Naive thymus-derived CD4-positive, alpha-beta T cell (primary cell): ENCODE measurements at regions not wholly inside any gene's neighbourhood (a gene's known extent, or its start where the extent isn't known, plus 50 kb on each side); places are given as distances from the start of the nearest gene placed in this dataset.

ENCODE experiments used
- ATAC-seq: fragments of 150-1000 bp; cut with Tn5 transposase; 2 replicates; pipeline ENCODE4 v1.10.0; 2021; ENCODE audit warnings: mild to moderate bottlenecking, moderate library complexity
- CTCF ChIA-PET: fragments of 350-600 bp; sonication (Branson Sonifier 250); formaldehyde crosslinking; loops from one replicate; lab custom pipeline; 2021; ENCODE audit warnings: antibody characterized with exemption; lab: Charles Lee
- POLR2A ChIA-PET: fragments of 350-600 bp; sonication (Branson Sonifier 250); formaldehyde crosslinking; loops from one replicate; lab custom pipeline; 2021; ENCODE audit warnings: antibody characterized with exemption, inconsistent platforms; lab: Charles Lee
- DNase-seq, 9 donors: peaks; one replicate each; pipeline versions ENCODE4 v3.0.0 to v3.0.0-alpha.2; 2020 to 2022; ENCODE audit warnings: mixed read lengths in 1 of 9
- H3K27ac ChIP-seq: one replicate; pipeline ENCODE4 v1.7.0; 2013; ENCODE audit warnings: mild to moderate bottlenecking, low read depth, low read length, moderate library complexity
- H3K27me3 ChIP-seq, 2 donors: one replicate each; pipeline ENCODE4 v1.7.0; 2013; ENCODE audit warnings: low read length in 2 of 2, mild to moderate bottlenecking in 2 of 2, moderate library complexity in 2 of 2; ENCODE audit not compliant: control insufficient read depth in 2 of 2, insufficient read depth in 2 of 2
- H3K36me3 ChIP-seq, 3 experiments: 1 replicate in 2 of 3; 2 replicates in 1 of 3; pipeline ENCODE4 v1.7.0; 2013; ENCODE audit warnings: low read length in 3 of 3, mild to moderate bottlenecking in 3 of 3, moderate library complexity in 1 of 3; ENCODE audit not compliant: insufficient read depth in 3 of 3, control insufficient read depth in 2 of 3
- H3K4me1 ChIP-seq, 2 donors: one replicate each; pipeline ENCODE4 v1.7.0; 2013; ENCODE audit warnings: low read length in 2 of 2, mild to moderate bottlenecking in 2 of 2, moderate library complexity in 1 of 2; ENCODE audit not compliant: control insufficient read depth in 2 of 2, insufficient read depth in 2 of 2
- H3K4me3 ChIP-seq: 2 replicates; pipeline ENCODE4 v1.7.0; 2013; ENCODE audit warnings: mild to moderate bottlenecking, low read length
- H3K9me3 ChIP-seq, 3 experiments: 1 replicate in 2 of 3; 2 replicates in 1 of 3; pipeline ENCODE4 v1.7.0; 2013; ENCODE audit warnings: low read length in 3 of 3; ENCODE audit not compliant: control insufficient read depth in 2 of 3
- H3K27ac Mint-ChIP-seq, 9 donors: one replicate each; pipeline ENCODE4 v1.8.0; 2020 to 2022; ENCODE audit warnings: mixed read lengths in 9 of 9, mild to moderate bottlenecking in 8 of 9, moderate library complexity in 5 of 9, inconsistent platforms in 2 of 9
- H3K27me3 Mint-ChIP-seq, 5 donors: one replicate each; pipeline ENCODE4 v1.8.0; 2021 to 2022; ENCODE audit warnings: mixed read lengths in 5 of 5, mild to moderate bottlenecking in 1 of 5
- H3K36me3 Mint-ChIP-seq, 5 donors: one replicate each; pipeline ENCODE4 v1.8.0; 2020 to 2022; ENCODE audit warnings: mixed read lengths in 5 of 5, mild to moderate bottlenecking in 3 of 5, inconsistent platforms in 1 of 5
- H3K4me1 Mint-ChIP-seq, 7 donors: one replicate each; pipeline ENCODE4 v1.8.0; 2020 to 2022; ENCODE audit warnings: mixed read lengths in 7 of 7, mild to moderate bottlenecking in 3 of 7, inconsistent platforms in 1 of 7
- H3K4me3 Mint-ChIP-seq, 10 donors: one replicate each; pipeline ENCODE4 v1.8.0; 2020 to 2022; ENCODE audit warnings: mild to moderate bottlenecking in 10 of 10, mixed read lengths in 10 of 10, moderate library complexity in 6 of 10, inconsistent platforms in 2 of 10
- H3K9me3 Mint-ChIP-seq, 11 donors: one replicate each; pipeline ENCODE4 v1.8.0; 2020 to 2022; ENCODE audit warnings: mixed read lengths in 11 of 11, mild to moderate bottlenecking in 4 of 11, inconsistent platforms in 1 of 11, moderate library complexity in 1 of 11
- intact Hi-C, 2 donors: fragments of 100-400 bp; cut with micrococcal nuclease; formaldehyde crosslinking; loops; one replicate each; pipeline ENCODE4 v1.15.1; 2023

DNA sequence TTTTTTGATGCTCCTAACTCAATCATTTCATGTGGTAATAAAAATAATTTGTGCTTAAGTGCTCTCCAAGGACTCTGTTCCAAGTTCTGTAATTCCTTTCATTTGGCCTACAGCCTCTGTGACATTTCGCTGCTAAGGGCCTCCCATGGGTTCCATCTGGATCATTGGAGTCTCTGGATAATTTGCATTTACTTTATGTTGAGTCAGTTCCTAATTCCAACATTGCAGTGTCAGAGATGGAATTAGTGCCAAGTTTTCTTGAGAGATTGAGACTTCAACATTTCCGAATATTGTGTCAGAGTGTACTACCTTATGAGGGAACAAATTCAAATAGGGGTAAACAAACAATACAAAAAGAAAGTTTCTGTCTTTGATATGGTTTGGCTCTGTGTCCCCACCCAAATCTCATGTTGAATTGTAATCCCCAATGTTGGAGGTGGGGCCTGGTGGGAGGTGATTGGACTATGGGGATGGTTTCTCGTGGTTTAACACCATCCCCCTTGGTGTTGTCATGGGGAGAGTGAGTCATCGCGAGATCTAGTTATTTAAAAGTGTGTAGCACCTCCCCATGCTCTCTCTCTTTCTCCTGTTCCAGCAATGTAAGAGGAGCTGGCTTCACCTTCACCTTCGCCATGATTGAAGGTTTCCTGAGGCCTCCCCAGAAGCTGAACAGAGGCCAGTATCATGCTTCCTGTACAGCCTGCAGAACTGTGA lies 244.1 kb upstream of the TBX18 start:
- no peaks in the 10 kb centered on the region for H3K27me3 ChIP-seq
- Mint-ChIP-seq H3K4me1 (no peaks in the 10 kb centered on the region), H3K27me3 (peaks cover 0 to 8% (median 0%) of the 10 kb centered on the region in 5 donors), H3K36me3 (no peaks in the 10 kb centered on the region), H3K4me3 (no peak overlapping the region), H3K9me3 (peaks cover 0 to 8% (median 1%) of the 10 kb centered on the region in 11 donors), H3K27ac (peak overlapping the region in 1 of 9 donors; percentile 87)
- H3K9me3 ChIP-seq, result no peaks in the 10 kb centered on the region
- ATAC-seq (no peak), DNase-seq (no peak)
- no peaks in the 10 kb centered on the region for H3K36me3 ChIP-seq
- ChIA-PET POLR2A (no interaction called here), CTCF (no interaction called here)
- no peaks in the 10 kb centered on the region for H3K4me1 ChIP-seq
- no peak overlapping the region for H3K4me3 ChIP-seq
- intact Hi-C loops, result no loop called here
- no peak overlapping the region for H3K27ac ChIP-seq

DNA sequence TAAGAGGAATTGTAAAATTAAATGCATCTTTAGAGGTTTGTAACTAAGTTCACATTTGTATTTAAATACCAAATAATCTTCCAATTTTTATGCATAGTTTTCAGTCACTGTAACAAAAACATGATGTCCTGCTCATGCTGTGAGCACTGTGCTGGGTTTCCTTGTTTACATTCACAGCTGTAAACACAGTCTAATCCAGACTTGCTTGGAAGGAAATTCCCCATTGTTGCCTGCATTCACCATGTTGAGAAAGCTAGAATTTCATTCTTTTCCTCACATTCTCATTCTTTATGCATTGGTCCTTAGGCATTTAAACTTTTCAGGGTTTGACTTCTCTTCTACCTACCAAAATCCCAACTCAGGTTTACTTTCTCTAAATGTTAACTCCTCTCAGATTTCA lies 242.0 kb upstream of the TBX18 start:
- H3K9me3 Mint-ChIP-seq, result peaks cover 0 to 8% (median 3%) of the 10 kb centered on the region in 11 donors
- no peak for DNase-seq
- no peaks in the 10 kb centered on the region for H3K36me3 Mint-ChIP-seq
- ATAC-seq, result no peak
- Histone ChIP-seq H3K27ac (no peak overlapping the region), H3K4me3 (no peak overlapping the region), H3K36me3 (no peaks in the 10 kb centered on the region), H3K27me3 (no peaks in the 10 kb centered on the region), H3K9me3 (no peaks in the 10 kb centered on the region), H3K4me1 (no peaks in the 10 kb centered on the region)
- H3K27ac Mint-ChIP-seq, result no peak overlapping the region
- no peaks in the 10 kb centered on the region for H3K4me1 Mint-ChIP-seq
- H3K27me3 Mint-ChIP-seq, result peaks cover 0 to 4% (median 0%) of the 10 kb centered on the region in 5 donors
- ChIA-PET CTCF (no interaction called here), POLR2A (no interaction called here)
- no peak overlapping the region for H3K4me3 Mint-ChIP-seq
- intact Hi-C loops, result no loop called here

DNA sequence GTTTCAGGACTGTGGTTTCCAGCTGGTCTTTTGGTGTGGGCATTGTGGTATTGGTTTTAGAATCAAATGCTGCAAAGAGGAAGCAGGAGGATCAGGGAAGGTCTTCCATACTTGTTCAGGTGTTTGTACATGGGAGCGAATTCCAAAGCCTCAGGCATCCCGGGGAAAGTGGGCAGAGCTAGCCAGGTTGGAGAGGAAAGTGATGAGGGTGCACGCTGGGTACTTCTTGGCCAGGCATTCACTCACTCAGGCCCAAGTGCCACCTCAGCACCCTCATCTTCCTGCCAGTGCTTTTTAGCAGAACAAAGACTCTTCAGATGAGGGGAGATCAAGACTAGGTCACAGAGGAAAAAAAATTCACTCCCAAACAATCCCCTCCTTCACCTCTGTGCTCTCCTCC lies 241.1 kb upstream of the TBX18 start:
- Mint-ChIP-seq H3K27ac (no peak overlapping the region), H3K27me3 (peaks cover 0 to 4% (median 0%) of the 10 kb centered on the region in 5 donors)
- intact Hi-C loops, result no loop called here

DNA sequence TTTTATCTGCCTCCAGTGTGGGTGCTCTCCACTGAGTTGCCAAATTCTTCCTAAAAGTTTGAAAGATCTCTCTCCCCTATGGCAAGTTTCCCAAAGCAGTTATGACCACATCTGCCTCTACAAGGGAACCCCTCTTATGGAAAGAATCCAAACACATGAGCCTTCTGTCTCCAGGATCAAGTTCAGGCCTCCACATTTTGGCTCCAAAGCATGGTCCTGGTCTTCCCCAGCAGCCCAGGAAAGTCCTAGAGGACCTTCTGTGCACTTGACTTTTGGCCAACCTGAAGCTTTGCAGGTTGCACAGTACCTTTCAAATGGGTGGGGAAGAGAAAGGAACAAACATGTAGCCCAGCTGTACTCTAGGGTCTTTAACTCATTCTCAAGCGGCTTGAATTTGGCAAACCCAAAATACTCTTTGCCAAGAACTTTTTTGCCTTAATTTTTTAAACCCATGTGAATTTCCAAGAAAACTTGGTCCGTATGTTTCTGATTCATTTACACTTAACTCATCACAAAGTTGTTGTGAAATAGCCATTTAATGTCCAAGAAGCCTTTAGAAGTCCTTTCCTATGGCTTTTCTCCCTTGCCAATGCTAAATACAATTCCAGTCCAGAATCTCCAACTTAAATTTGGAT lies 240.1 kb upstream of the TBX18 start:
- DNase-seq, result no peak
- POLR2A ChIA-PET, result no interaction called here
- H3K9me3 ChIP-seq, result no peaks in the 10 kb centered on the region
- H3K4me3 Mint-ChIP-seq, result no peak overlapping the region
- no peaks in the 10 kb centered on the region for H3K27me3 Mint-ChIP-seq
- H3K9me3 Mint-ChIP-seq, result peaks cover 0 to 8% (median 3%) of the 10 kb centered on the region in 11 donors
- H3K27ac ChIP-seq, result no peak overlapping the region
- ATAC-seq, result no peak
- H3K4me1 Mint-ChIP-seq, result no peaks in the 10 kb centered on the region
- no peak overlapping the region for H3K27ac Mint-ChIP-seq
- no peaks in the 10 kb centered on the region for H3K36me3 Mint-ChIP-seq
- H3K27me3 ChIP-seq, result no peaks in the 10 kb centered on the region
- no peak overlapping the region for H3K4me3 ChIP-seq
- intact Hi-C loops, result no loop called here
- H3K36me3 ChIP-seq, result no peaks in the 10 kb centered on the region
- no peaks in the 10 kb centered on the region for H3K4me1 ChIP-seq
- CTCF ChIA-PET, result no interaction called here

More for the DNA sequence above, 241.1 kb upstream of the TBX18 start:
- DNase-seq (no peak), ATAC-seq (no peak)
- CTCF ChIA-PET, result no interaction called here
- POLR2A ChIA-PET, result no interaction called here
- Mint-ChIP-seq H3K4me3 (no peak overlapping the region), H3K9me3 (peaks cover 0 to 8% (median 3%) of the 10 kb centered on the region in 11 donors), H3K4me1 (no peaks in the 10 kb centered on the region), H3K36me3 (no peaks in the 10 kb centered on the region)
- Histone ChIP-seq H3K4me1 (no peaks in the 10 kb centered on the region), H3K4me3 (no peak overlapping the region), H3K27me3 (no peaks in the 10 kb centered on the region), H3K36me3 (no peaks in the 10 kb centered on the region), H3K27ac (no peak overlapping the region), H3K9me3 (no peaks in the 10 kb centered on the region)

DNA sequence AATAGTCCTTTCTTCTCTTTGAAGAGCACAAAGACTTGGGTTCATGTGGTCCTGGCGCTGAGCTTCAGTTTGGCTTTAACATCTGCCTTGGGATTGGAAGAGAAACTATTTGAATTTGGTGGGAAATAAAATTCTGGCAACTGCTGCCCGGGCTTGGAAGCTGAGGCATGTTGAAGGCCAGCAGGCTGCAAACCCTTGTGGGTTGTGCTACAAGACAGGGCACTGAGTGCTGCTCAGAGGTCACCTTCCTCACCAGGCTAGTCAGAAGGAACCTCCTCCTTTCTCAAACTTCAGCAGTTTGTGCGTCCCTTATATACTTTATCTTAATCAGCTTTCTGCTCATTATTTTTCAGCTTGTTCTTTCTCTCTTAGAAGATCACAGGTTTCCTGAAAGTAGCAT lies 238.4 kb upstream of the TBX18 start:
- CTCF ChIA-PET, result no interaction called here
- POLR2A ChIA-PET, result no interaction called here
- Histone ChIP-seq H3K36me3 (no peaks in the 10 kb centered on the region), H3K27ac (no peak overlapping the region), H3K9me3 (no peaks in the 10 kb centered on the region), H3K4me1 (no peaks in the 10 kb centered on the region), H3K27me3 (no peaks in the 10 kb centered on the region), H3K4me3 (no peak overlapping the region)
- no peak for DNase-seq
- H3K27ac Mint-ChIP-seq, result no peak overlapping the region
- intact Hi-C loops, result no loop called here
- H3K27me3 Mint-ChIP-seq, result no peaks in the 10 kb centered on the region
- H3K9me3 Mint-ChIP-seq, result peaks cover 0 to 8% (median 3%) of the 10 kb centered on the region in 11 donors
- H3K4me3 Mint-ChIP-seq, result no peak overlapping the region
- H3K4me1 Mint-ChIP-seq, result no peaks in the 10 kb centered on the region
- no peaks in the 10 kb centered on the region for H3K36me3 Mint-ChIP-seq
- no peak for ATAC-seq

DNA sequence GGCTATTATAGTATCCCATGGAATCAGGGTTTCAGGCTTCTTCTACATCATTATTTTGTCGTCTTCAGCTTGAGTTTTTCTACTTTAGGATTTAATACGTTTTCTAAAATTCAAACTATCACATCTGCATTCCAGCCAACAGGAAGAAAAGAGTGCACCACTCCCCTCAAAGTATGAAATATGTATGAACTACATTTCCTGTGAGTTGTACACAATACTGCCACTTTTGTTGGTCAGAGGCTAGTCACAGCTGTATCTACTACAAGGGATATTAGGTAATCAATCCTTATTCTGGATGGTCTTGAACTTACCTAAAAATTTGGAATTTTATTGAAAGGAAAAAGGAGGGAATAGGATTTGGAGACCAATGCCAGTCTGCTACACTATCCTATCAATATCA lies 235.6 kb upstream of the TBX18 start:
- Histone ChIP-seq H3K4me3 (no peak overlapping the region), H3K36me3 (no peaks in the 10 kb centered on the region), H3K27ac (no peak overlapping the region), H3K27me3 (no peaks in the 10 kb centered on the region), H3K4me1 (no peaks in the 10 kb centered on the region), H3K9me3 (no peaks in the 10 kb centered on the region)
- DNase-seq (no peak), ATAC-seq (no peak)
- Mint-ChIP-seq H3K9me3 (peaks cover 0 to 11% (median 5%) of the 10 kb centered on the region in 11 donors), H3K4me3 (no peak overlapping the region), H3K36me3 (no peaks in the 10 kb centered on the region), H3K27me3 (no peaks in the 10 kb centered on the region), H3K4me1 (no peaks in the 10 kb centered on the region), H3K27ac (no peak overlapping the region)
- ChIA-PET POLR2A (no interaction called here), CTCF (no interaction called here)
- intact Hi-C loops, result no loop called here

DNA sequence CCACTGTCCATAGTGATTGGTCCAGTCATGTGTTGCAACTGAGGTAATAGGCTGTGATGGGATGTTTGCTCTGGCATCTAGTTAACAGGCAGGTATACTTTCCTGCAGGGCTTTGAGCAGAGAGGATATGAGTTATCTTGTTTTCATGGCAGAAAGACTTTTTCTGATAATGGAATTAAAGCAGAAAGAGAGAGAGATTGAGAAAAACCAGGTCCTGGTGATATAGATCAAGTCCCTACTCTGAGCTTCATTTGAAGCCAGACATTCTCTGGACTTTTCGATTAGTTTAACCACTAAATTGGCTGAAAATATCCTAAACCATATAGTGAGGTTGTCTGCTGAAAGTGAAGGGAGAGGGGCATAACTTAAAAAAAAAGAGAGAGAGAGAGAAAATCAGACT lies 233.8 kb upstream of the TBX18 start:
- Mint-ChIP-seq H3K4me3 (no peak overlapping the region), H3K27me3 (no peaks in the 10 kb centered on the region), H3K4me1 (no peaks in the 10 kb centered on the region), H3K9me3 (peaks cover 0 to 13% (median 3%) of the 10 kb centered on the region in 11 donors), H3K36me3 (no peaks in the 10 kb centered on the region), H3K27ac (no peak overlapping the region)
- DNase-seq, result no peak
- Histone ChIP-seq H3K27me3 (no peaks in the 10 kb centered on the region), H3K9me3 (no peaks in the 10 kb centered on the region), H3K4me1 (no peaks in the 10 kb centered on the region), H3K36me3 (no peaks in the 10 kb centered on the region), H3K27ac (no peak overlapping the region), H3K4me3 (no peak overlapping the region)
- intact Hi-C loops, result no loop called here
- ATAC-seq, result no peak
- ChIA-PET CTCF (no interaction called here), POLR2A (no interaction called here)
